ENCODE measurements at regions not wholly inside any gene's neighbourhood (a gene's known extent, or its start where the extent isn't known, plus 50 kb on each side); places are given as distances from the start of the nearest gene placed in this dataset.

- no peaks in the 10 kb centered on the region for H3K27me3 ChIP-seq
- intact Hi-C loops (cut with DNase I), result no loop called here
- no peaks in the 10 kb centered on the region for H3K36me3 ChIP-seq
- 95 to 97% (median 96%) methylated on average over 1 of the region's 1 CpG for WGBS, 3 donors
- H3K9me3 ChIP-seq, result no peaks in the 10 kb centered on the region
- H3K27ac ChIP-seq, result no peak overlapping the region
- TF ChIP-seq, protein P1, sequence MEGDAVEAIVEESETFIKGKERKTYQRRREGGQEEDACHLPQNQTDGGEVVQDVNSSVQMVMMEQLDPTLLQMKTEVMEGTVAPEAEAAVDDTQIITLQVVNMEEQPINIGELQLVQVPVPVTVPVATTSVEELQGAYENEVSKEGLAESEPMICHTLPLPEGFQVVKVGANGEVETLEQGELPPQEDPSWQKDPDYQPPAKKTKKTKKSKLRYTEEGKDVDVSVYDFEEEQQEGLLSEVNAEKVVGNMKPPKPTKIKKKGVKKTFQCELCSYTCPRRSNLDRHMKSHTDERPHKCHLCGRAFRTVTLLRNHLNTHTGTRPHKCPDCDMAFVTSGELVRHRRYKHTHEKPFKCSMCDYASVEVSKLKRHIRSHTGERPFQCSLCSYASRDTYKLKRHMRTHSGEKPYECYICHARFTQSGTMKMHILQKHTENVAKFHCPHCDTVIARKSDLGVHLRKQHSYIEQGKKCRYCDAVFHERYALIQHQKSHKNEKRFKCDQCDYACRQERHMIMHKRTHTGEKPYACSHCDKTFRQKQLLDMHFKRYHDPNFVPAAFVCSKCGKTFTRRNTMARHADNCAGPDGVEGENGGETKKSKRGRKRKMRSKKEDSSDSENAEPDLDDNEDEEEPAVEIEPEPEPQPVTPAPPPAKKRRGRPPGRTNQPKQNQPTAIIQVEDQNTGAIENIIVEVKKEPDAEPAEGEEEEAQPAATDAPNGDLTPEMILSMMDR (IDR thresholded peaks at IDR 0.05), result no peak
- TF ChIP-seq POLR2A (IDR thresholded peaks at IDR 0.05) (no peak), EP300 (IDR thresholded peaks at IDR 0.05) (no peak)
- DNase-seq, result no peak
- H3K4me1 ChIP-seq (ENCODE audit: insufficient read depth), result no peaks in the 10 kb centered on the region
- H3K4me3 ChIP-seq, result no peak overlapping the region
These were observed 710.2 kb upstream of the ACO1 start for GRCh38 chr9:31674264-31674663.

- no peaks in the 10 kb centered on the region for H3K27me3 ChIP-seq
- 86 to 98% (median 91%) methylated on average over 2 of the region's 2 CpGs for WGBS, 3 donors
- TF ChIP-seq, protein P1 (IDR thresholded peaks at IDR 0.05), result no peak
- TF ChIP-seq POLR2A (IDR thresholded peaks at IDR 0.05), result no peak
- no peak for TF ChIP-seq EP300 (IDR thresholded peaks at IDR 0.05)
- no peaks in the 10 kb centered on the region for H3K4me1 ChIP-seq (ENCODE audit: insufficient read depth)
- H3K36me3 ChIP-seq, result no peaks in the 10 kb centered on the region
- intact Hi-C loops (cut with DNase I), result no loop called here
- H3K27ac ChIP-seq, result no peak overlapping the region
- no peak overlapping the region for H3K4me3 ChIP-seq
- no peak for DNase-seq
- H3K9me3 ChIP-seq, result no peaks in the 10 kb centered on the region
These were observed 707.0 kb upstream of the ACO1 start for GRCh38 chr9:31677415-31677814.

GRCh38 chr9:31677877-31678276 is 706.6 kb upstream of the ACO1 start:
- Histone ChIP-seq H3K27ac (no peak overlapping the region), H3K9me3 (no peaks in the 10 kb centered on the region), H3K4me3 (no peak overlapping the region), H3K27me3 (no peaks in the 10 kb centered on the region), H3K4me1 (ENCODE audit: insufficient read depth) (no peaks in the 10 kb centered on the region), H3K36me3 (no peaks in the 10 kb centered on the region)
- 77 to 89% (median 81%) methylated on average over 2 of the region's 2 CpGs for WGBS, 3 donors
- no peak for TF ChIP-seq POLR2A (IDR thresholded peaks at IDR 0.05)
- TF ChIP-seq EP300 (IDR thresholded peaks at IDR 0.05), result no peak
- no peak for DNase-seq
- intact Hi-C loops (cut with DNase I), result no loop called here

DNA sequence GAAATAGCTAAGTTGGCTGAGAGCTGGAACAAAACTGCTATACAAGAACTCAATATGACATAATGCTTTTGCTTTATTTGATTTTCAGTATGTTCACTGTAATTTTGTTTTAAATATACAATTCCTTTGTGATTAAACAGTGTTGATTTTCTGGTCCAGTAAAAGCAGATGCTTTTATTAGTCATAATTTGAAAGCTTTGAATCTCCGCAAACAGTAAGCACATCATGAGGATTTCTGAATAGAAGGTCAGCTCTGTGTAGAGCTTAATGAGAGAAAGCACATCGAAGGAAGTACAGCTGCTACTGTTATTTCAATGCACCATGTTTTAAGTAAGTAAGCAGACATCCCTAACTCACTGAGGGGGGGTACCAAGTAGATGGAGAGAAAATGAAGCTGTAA is 701.3 kb upstream of the ACO1 start:
- intact Hi-C loops (cut with DNase I), result no loop called here

GRCh38 chr9:31697956-31698355 is 686.5 kb upstream of the ACO1 start:
- 74 to 81% (median 79%) methylated on average over 2 of the region's 2 CpGs for WGBS, 3 donors
- H3K36me3 ChIP-seq, result no peaks in the 10 kb centered on the region
- no peak overlapping the region for H3K27ac ChIP-seq
- no peak for TF ChIP-seq POLR2A (IDR thresholded peaks at IDR 0.05)
- TF ChIP-seq, protein P1 (IDR thresholded peaks at IDR 0.05), result no peak
- no peak for TF ChIP-seq EP300 (IDR thresholded peaks at IDR 0.05)
- no peaks in the 10 kb centered on the region for H3K27me3 ChIP-seq
- no peak overlapping the region for H3K4me3 ChIP-seq
- DNase-seq, result no peak
- H3K4me1 ChIP-seq (ENCODE audit: insufficient read depth), result no peaks in the 10 kb centered on the region
- H3K9me3 ChIP-seq, result no peaks in the 10 kb centered on the region
- intact Hi-C loops (cut with DNase I), result loop anchor here in 2 of 4 donors (2.0 to 10.0 kb wide), 2 partner anchors 13 to 67 kb away; no protein-coding TSS in a partner anchor

More for the DNA sequence above, 701.3 kb upstream of the ACO1 start:
- Histone ChIP-seq H3K9me3 (no peaks in the 10 kb centered on the region), H3K36me3 (no peaks in the 10 kb centered on the region), H3K27ac (no peak overlapping the region), H3K27me3 (no peaks in the 10 kb centered on the region), H3K4me1 (ENCODE audit: insufficient read depth) (no peaks in the 10 kb centered on the region), H3K4me3 (no peak overlapping the region)
- TF ChIP-seq, protein P1 (IDR thresholded peaks at IDR 0.05), result no peak
- TF ChIP-seq POLR2A (IDR thresholded peaks at IDR 0.05) (no peak), EP300 (IDR thresholded peaks at IDR 0.05) (no peak)
- WGBS, 3 donors, result 21 to 35% (median 23%) methylated on average over 2 of the region's 2 CpGs
- no peak for DNase-seq

Measured in ovary (tissue), 7 donors.